AG04450 (cell line): ENCODE measurements at regions not wholly inside any gene's neighbourhood (a gene's known extent, or its start where the extent isn't known, plus 50 kb on each side); places are given as distances from the start of the nearest gene placed in this dataset.

Source experiments
- CTCF ChIA-PET: fragments of 300-600, 350-600 bp; formaldehyde crosslinking; extraction: SDS; loops from one replicate; lab custom pipeline; 2022; ENCODE audit warnings: antibody characterized with exemption, inconsistent platforms; lab: Charles Lee
- POLR2A ChIA-PET: fragments of 350-600 bp; formaldehyde crosslinking; extraction: SDS; loops from one replicate; lab custom pipeline; 2021; ENCODE audit warnings: antibody characterized with exemption, inconsistent platforms; lab: Yijun Ruan, JAX
- DNase-seq: peaks from one replicate; pipeline ENCODE4 v3.0.0-alpha.2; 2011; ENCODE audit warnings: low read depth, low spot score
- H3K27ac ChIP-seq: one replicate; pipeline ENCODE4 v1.5.1; 2012; ENCODE audit warnings: low read depth, low read length, control low read depth
- H3K27me3 ChIP-seq: one replicate; pipeline ENCODE4 v1.6.0; 2012; ENCODE audit warnings: low read length; ENCODE audit not compliant: control insufficient read depth, insufficient read depth
- H3K4me3 ChIP-seq: 2 replicates; pipeline ENCODE4 v1.5.1; 2011; ENCODE audit warnings: mild to moderate bottlenecking, low read depth, low read length, control low read depth
- H3K9me3 ChIP-seq: 2 replicates; pipeline ENCODE4 v1.5.1; 2012; ENCODE audit warnings: low read length; ENCODE audit not compliant: control insufficient read depth, insufficient read depth
- CTCF ChIP-seq: IDR thresholded peaks from 2 replicates; pipeline ENCODE4 v1.5.1; 2011; ENCODE audit warnings: low read depth, low read length, control low read depth, inconsistent platforms

DNA sequence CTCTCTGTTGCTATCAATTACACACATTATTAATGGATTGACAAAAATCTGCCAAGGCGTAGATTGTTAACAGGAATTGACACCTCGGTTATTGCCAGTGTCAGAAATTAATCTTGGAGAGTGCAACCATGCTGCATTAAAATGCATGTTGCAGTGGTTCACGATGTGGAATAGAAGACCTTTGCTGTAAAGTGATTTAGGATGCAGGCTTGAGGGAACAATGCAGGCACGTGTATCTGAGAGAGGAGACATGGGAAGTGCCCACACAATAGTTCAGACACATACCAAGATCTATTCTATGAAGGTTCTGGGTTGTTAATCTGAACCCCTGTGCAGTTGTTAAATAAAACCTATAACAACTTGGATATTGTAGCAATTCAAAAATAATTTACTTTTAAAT lies 1032.8 kb upstream of the CDH8 start:
- Histone ChIP-seq H3K9me3 (no peaks in the 10 kb centered on the region), H3K27me3 (no peaks in the 10 kb centered on the region), H3K27ac (no peak overlapping the region), H3K4me3 (no peak overlapping the region)
- POLR2A ChIA-PET, result no interaction called here
- CTCF ChIA-PET, result no interaction called here
- DNase-seq, result no peak
- TF ChIP-seq CTCF, result no peak

DNA sequence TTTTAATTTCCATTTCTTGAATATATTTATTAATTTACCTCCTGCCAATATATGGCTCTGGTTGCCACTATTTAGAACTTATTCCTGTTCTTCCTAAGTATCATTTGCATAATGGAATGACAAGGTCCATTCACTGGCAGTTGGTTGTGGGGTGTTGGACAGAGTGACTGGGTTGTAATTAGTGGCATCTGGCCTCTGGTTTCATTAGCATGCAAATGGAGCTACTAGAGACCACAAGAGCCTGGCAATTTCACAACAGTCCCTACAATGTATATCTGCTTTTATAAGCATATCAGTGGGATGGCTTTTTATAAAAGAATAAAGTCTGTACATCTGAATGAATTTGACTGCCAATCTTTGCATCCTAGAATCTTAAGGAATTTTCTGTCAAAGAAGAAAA lies 1030.9 kb upstream of the CDH8 start:
- no peak overlapping the region for H3K27ac ChIP-seq
- POLR2A ChIA-PET, result no interaction called here
- no peak for DNase-seq
- TF ChIP-seq CTCF, result no peak
- no peak overlapping the region for H3K4me3 ChIP-seq
- H3K9me3 ChIP-seq, result no peaks in the 10 kb centered on the region
- no peaks in the 10 kb centered on the region for H3K27me3 ChIP-seq
- CTCF ChIA-PET, result no interaction called here

- ChIA-PET CTCF (no interaction called here), POLR2A (no interaction called here)
- peaks cover under 1% of the 10 kb centered on the region; the same call in 1 of the 2 replicates for H3K9me3 ChIP-seq
- no peaks in the 10 kb centered on the region for H3K27me3 ChIP-seq
- no peak for DNase-seq
- no peak overlapping the region for H3K27ac ChIP-seq
- TF ChIP-seq CTCF, result no peak
- H3K4me3 ChIP-seq, result no peak overlapping the region
These were observed 1030.3 kb upstream of the CDH8 start for GRCh38 chr16:63066552-63066951.

- Histone ChIP-seq H3K27ac (no peak overlapping the region), H3K4me3 (no peak overlapping the region), H3K9me3 (peaks cover 5% of the 10 kb centered on the region), H3K27me3 (no peaks in the 10 kb centered on the region)
- POLR2A ChIA-PET, result no interaction called here
- CTCF ChIA-PET, result no interaction called here
- TF ChIP-seq CTCF, result no peak
- no peak for DNase-seq
These were observed 1025.1 kb upstream of the CDH8 start for GRCh38 chr16:63061319-63061718.

GRCh38 chr16:63059676-63060075 lies 1023.4 kb upstream of the CDH8 start:
- Histone ChIP-seq H3K9me3 (peaks cover 5% of the 10 kb centered on the region), H3K4me3 (no peak overlapping the region), H3K27me3 (no peaks in the 10 kb centered on the region), H3K27ac (no peak overlapping the region)
- CTCF ChIA-PET, result no interaction called here
- no peak for DNase-seq
- no peak for TF ChIP-seq CTCF
- POLR2A ChIA-PET, result no interaction called here
